GM12878 (cell line): ENCODE measurements at regions not wholly inside any gene's neighbourhood (a gene's known extent, or its start where the extent isn't known, plus 50 kb on each side); places are given as distances from the start of the nearest gene placed in this dataset.

Source experiments
- ATAC-seq: fragments of 200-7000 bp; cut with Tn5 transposase; 3 replicates; pipeline ENCODE4 v1.9.1; 2020; ENCODE audit warnings: mild to moderate bottlenecking, moderate library complexity
- BruUV-seq: library from RNA; stranded (reverse); fragments of 400-500 nt; replicated peaks from 2 replicates; lab custom pipeline; 2021; lab: Mats Ljungman, UMichigan
- CTCF ChIA-PET: fragments of 300-600 bp; sonication (Branson Sonifier 250); formaldehyde crosslinking; extraction: SDS; loops from one replicate; lab custom pipeline; 2021; ENCODE audit warnings: inconsistent platforms; lab: Yijun Ruan, JAX
- POLR2A ChIA-PET: fragments of 350-600 bp; formaldehyde crosslinking; extraction: SDS; loops from one replicate; lab custom pipeline; 2021; ENCODE audit warnings: inconsistent platforms; lab: Charles Lee
- RAD21 ChIA-PET: fragments of 300-600 bp; sonication (Branson Sonifier 250); formaldehyde crosslinking; loops from one replicate; lab custom pipeline; 2023; ENCODE audit warnings: antibody characterized with exemption; ENCODE audit not compliant: unreplicated experiment; lab: Charles Lee
- SMC1A ChIA-PET: fragments of 300-600 bp; sonication (Branson Sonifier 250); formaldehyde crosslinking; loops from one replicate; lab custom pipeline; 2023; ENCODE audit not compliant: unreplicated experiment, uncharacterized antibody; lab: Charles Lee
- DNase-seq: peaks from one replicate; pipeline ENCODE4 v3.0.0-alpha.2; 2011; ENCODE audit warnings: low read depth, low spot score
- FAIRE-seq: peaks from 3 replicates; lab custom pipeline; 2011; peaks lifted over from hg19 to GRCh38; lab: Jason Lieb, UNC
- H2AFZ ChIP-seq: 2 replicates; pipeline ENCODE4 v1.6.0; 2011; ENCODE audit warnings: low read depth, low read length, control low read depth; ENCODE audit not compliant: control insufficient read depth
- H3K27ac ChIP-seq: 2 replicates; pipeline ENCODE4 v1.5.1; 2011; ENCODE audit warnings: control low read depth; ENCODE audit not compliant: control insufficient read depth, insufficient read depth
- H3K27me3 ChIP-seq, 2 experiments: replicated peaks in 1 of 2; 2 replicates each; pipeline versions ENCODE4 v1.6.0 to v1.6.1; 2011; ENCODE audit warnings: low read length in 1 of 2; ENCODE audit not compliant: control insufficient read depth in 2 of 2, insufficient read depth in 2 of 2
- H3K36me3 ChIP-seq, 2 experiments: 2 replicates each; pipeline ENCODE4 v1.5.1; 2011; ENCODE audit warnings: low read length in 1 of 2; ENCODE audit not compliant: control insufficient read depth in 2 of 2, insufficient read depth in 2 of 2
- H3K4me1 ChIP-seq: 2 replicates; pipeline ENCODE4 v1.6.1; 2011; ENCODE audit warnings: mild to moderate bottlenecking, low read length, moderate library complexity, mixed read lengths; ENCODE audit not compliant: control insufficient read depth, insufficient read depth
- H3K4me2 ChIP-seq: 2 replicates; pipeline ENCODE4 v1.6.0; 2011; ENCODE audit warnings: control low read depth; ENCODE audit not compliant: control insufficient read depth, insufficient read depth
- H3K4me3 ChIP-seq: fragments of 200-600 bp; sonication (generic); 2 replicates; pipeline ENCODE4 v1.5.1; 2016
- H3K79me2 ChIP-seq: 2 replicates; pipeline ENCODE4 v1.6.0; 2011; ENCODE audit warnings: low read length; ENCODE audit not compliant: control insufficient read depth, insufficient read depth
- H3K9ac ChIP-seq: 2 replicates; pipeline ENCODE4 v1.8.0; 2011; ENCODE audit warnings: low read length, control low read depth, mixed read lengths; ENCODE audit not compliant: control insufficient read depth, insufficient read depth
- H3K9me3 ChIP-seq: replicated peaks from 3 replicates; pipeline ENCODE4 v1.5.1; 2011; ENCODE audit warnings: mild to moderate bottlenecking, low read length; ENCODE audit not compliant: control insufficient read depth, insufficient read depth
- H4K20me1 ChIP-seq: 2 replicates; pipeline ENCODE4 v1.6.0; 2011; ENCODE audit not compliant: control insufficient read depth, insufficient read depth
- BRCA1 ChIP-seq: IDR thresholded peaks from 2 replicates; pipeline ENCODE4 v1.6.1; 2011; ENCODE audit warnings: low read depth, low read length, improper control_type of control experiment
- CBX5 ChIP-seq: sonication (generic); IDR thresholded peaks from 2 replicates; pipeline ENCODE4 v1.6.1; 2016; ENCODE audit warnings: low read depth, moderate library complexity, mild to moderate bottlenecking, inconsistent platforms
- CEBPB ChIP-seq, 2 experiments: fragments of 150-350 bp in 1 of 2; IDR thresholded peaks; 2 replicates each; pipeline ENCODE4 v1.6.1; 2012 to 2014; ENCODE audit warnings: low read depth in 2 of 2, low read length in 2 of 2, borderline replicate concordance in 1 of 2, inconsistent platforms in 1 of 2
- EP300 ChIP-seq, 2 experiments: fragments of 150-350 bp in 1 of 2; IDR thresholded peaks; 2 replicates each; pipeline ENCODE4 v1.6.1; 2011 to 2012; ENCODE audit warnings: low read depth in 2 of 2, low read length in 2 of 2, borderline replicate concordance in 1 of 2, improper control_type of control experiment in 1 of 2, inconsistent platforms in 1 of 2; ENCODE audit not compliant: control insufficient read depth in 1 of 2
- ETV6 ChIP-seq, 2 experiments: fragments of 450-650 bp in 1 of 2; IDR thresholded peaks in 1 of 2; conservative IDR thresholded peaks in 1 of 2; 2 replicates each; pipeline ENCODE4 v1.6.1; 2014; ENCODE audit warnings: antibody characterized with exemption in 1 of 2, borderline replicate concordance in 1 of 2, low read depth in 1 of 2, mild to moderate bottlenecking in 1 of 2, moderate library complexity in 1 of 2
- SPI1 ChIP-seq: IDR thresholded peaks from 2 replicates; pipeline ENCODE4 v1.6.1; 2011; ENCODE audit warnings: low read depth, mild to moderate bottlenecking, low read length, moderate library complexity, borderline replicate concordance; ENCODE audit not compliant: insufficient read depth
- SREBF1 ChIP-seq: IDR thresholded peaks from 2 replicates; pipeline ENCODE4 v1.6.1; 2012; ENCODE audit warnings: mild to moderate bottlenecking, low read length
- ZSCAN29 ChIP-seq: fragments of 450-650 bp; IDR thresholded peaks from 2 replicates; pipeline ENCODE4 v1.6.1; 2017; ENCODE audit warnings: mild to moderate bottlenecking, moderate library complexity
- WGBS: methylation state at CpG from one replicate; pipeline ENCODE4 v1.1.6; 2016; ENCODE audit warnings: low lambda C conversion rate; ENCODE audit not compliant: insufficient replicate concordance, insufficient coverage; ENCODE audit errors: missing lambda C conversion rate; 5-methylcytosine and 5-hydroxymethylcytosine counted together
- in situ Hi-C: fragments of 300-500 bp; cut with MboI; formaldehyde crosslinking; loops from 9 replicates; pipeline ENCODE4 v1.14.3; 2018; ENCODE audit warnings: mixed read lengths
- intact Hi-C: fragments of 100-400 bp; cut with micrococcal nuclease; formaldehyde crosslinking; loops from one replicate; pipeline ENCODE4 v1.14.2; 2022; ENCODE audit not compliant: unreplicated experiment

DNA sequence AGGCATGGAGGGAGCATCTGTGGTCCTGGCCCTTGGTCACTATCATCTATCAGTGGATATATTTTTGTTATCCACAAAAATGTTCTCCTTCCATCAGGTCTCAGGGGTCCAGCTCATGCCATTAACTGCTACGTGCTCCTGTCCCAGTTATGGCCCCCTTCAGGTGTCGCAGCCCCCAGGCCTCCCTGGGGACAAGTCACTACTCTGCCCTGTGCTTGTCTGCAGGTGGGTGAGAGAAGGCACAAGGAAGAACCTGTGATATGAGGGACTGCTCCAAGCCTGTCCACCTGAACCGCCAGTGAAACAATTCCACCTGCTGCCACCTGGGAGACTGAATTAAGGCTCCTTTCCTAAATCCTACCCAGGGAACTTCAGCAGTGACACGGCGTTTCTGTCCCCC lies 229.6 kb upstream of the ID2 start:
- TF ChIP-seq EP300 (IDR thresholded peaks at IDR 0.05; ENCODE audit: borderline replicate concordance in 1 of 2, control insufficient read depth in 1 of 2, low read depth in 2 of 2, low read length in 2 of 2): no peak
- TF ChIP-seq CEBPB (IDR thresholded peaks at IDR 0.05; ENCODE audit: borderline replicate concordance in 1 of 2, low read depth in 2 of 2, low read length in 2 of 2): no peak
- no peak for TF ChIP-seq ZSCAN29
- TF ChIP-seq ETV6 (conservative IDR thresholded peaks at IDR 0.05 in 1 of 2, IDR thresholded peaks at IDR 0.05 in 1 of 2; ENCODE audit: borderline replicate concordance in 1 of 2, low read depth in 1 of 2): no peak
- no peak for TF ChIP-seq BRCA1
- TF ChIP-seq SREBF1: no peak
- TF ChIP-seq SPI1: no peak
- TF ChIP-seq CBX5: no peak
- Histone ChIP-seq H3K27ac (no peak overlapping the region), H3K9ac (no peak overlapping the region), H3K9me3 (no peaks in the 10 kb centered on the region), H3K4me3 (no peak overlapping the region), H3K36me3 (no peaks in the 10 kb centered on the region), H3K79me2 (no peaks in the 10 kb centered on the region), H3K27me3 (no peaks in the 10 kb centered on the region), H3K4me2 (no peak overlapping the region), H4K20me1 (no peaks in the 10 kb centered on the region), H2AFZ (no peak overlapping the region), H3K4me1 (peaks cover 6% of the 10 kb centered on the region; the same call in 1 of the 2 replicates)
- ATAC-seq (no peak), FAIRE-seq (no peak), DNase-seq (no peak)
- ChIA-PET SMC1A (interaction anchor here (1.1 kb wide), 1 partner anchor 36 kb away, joined by 3 read pairs; no protein-coding TSS in a partner anchor), CTCF (no interaction called here), POLR2A (no interaction called here), RAD21 (no interaction called here)
- in situ Hi-C loops: no loop called here
- no TSS peak for BruUV-seq
- intact Hi-C loops: no loop called here
- WGBS: 11% methylated on average over 5 of the region's 5 CpGs
